ENCODE measurements at regions not wholly inside any gene's neighbourhood (a gene's known extent, or its start where the extent isn't known, plus 50 kb on each side); places are given as distances from the start of the nearest gene placed in this dataset.

DNA sequence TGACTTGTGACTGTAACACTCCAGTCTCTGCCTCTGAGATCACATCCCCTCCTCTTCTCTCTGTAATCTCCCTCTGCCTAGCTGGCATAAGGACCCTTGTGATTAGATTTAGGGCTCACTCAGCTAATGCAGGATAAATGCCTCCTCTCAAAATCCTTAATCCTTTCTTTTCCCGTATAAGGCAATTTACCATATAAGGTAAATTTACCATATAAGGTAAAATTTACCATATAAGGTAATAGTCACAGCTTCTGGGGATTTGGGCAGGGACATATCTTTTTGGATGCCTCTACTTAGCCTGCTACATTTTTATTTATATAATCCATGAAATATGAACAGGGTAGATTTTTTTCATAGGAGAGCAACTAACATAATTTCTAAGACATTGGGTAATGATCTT is 318.0 kb upstream of the PUM3 start:
- H3F3A ChIP-seq (replicated peaks; ENCODE audit: insufficient read depth) = no peaks in the 10 kb centered on the region
- H3K4me3 ChIP-seq (ENCODE audit: low read depth in 2 of 2, low read length in 1 of 2) = no peak overlapping the region
- no peak overlapping the region for H3K27ac ChIP-seq (ENCODE audit: low read depth in 2 of 2, low read length in 1 of 2)
- H2AFZ ChIP-seq (ENCODE audit: low read depth) = no peak overlapping the region
- H3K9me3 ChIP-seq = no peaks in the 10 kb centered on the region
- no peak overlapping the region for H3K9ac ChIP-seq
- no peaks in the 10 kb centered on the region for H3K36me3 ChIP-seq (replicated peaks in 1 of 2; ENCODE audit: control insufficient read depth in 1 of 2, insufficient read depth in 2 of 2, low read length in 1 of 2)
- H3K9me2 ChIP-seq = no peaks in the 10 kb centered on the region
- POLR2A ChIA-PET = no interaction called here
- no peak for DNase-seq
- CTCF ChIA-PET = no interaction called here
- TF ChIP-seq MXI1 (IDR thresholded peaks at IDR 0.05; ENCODE audit: low read depth, low read length) (no peak), SIN3A (IDR thresholded peaks at IDR 0.05; ENCODE audit: borderline replicate concordance, low read depth, low read length) (no peak), YY1 (IDR thresholded peaks at IDR 0.05; ENCODE audit: low read depth) (no peak), TEAD4 (IDR thresholded peaks at IDR 0.05; ENCODE audit: borderline replicate concordance, insufficient read depth) (no peak), RXRA (IDR thresholded peaks at IDR 0.05; ENCODE audit: borderline replicate concordance, low read depth) (no peak), JUND (IDR thresholded peaks at IDR 0.05) (no peak), ELF1 (IDR thresholded peaks at IDR 0.05) (no peak), NRF1 (IDR thresholded peaks at IDR 0.05; ENCODE audit: low read depth, low read length) (no peak), FOSL2 (IDR thresholded peaks at IDR 0.05; ENCODE audit: borderline replicate concordance, low read depth) (no peak), TAF1 (IDR thresholded peaks at IDR 0.05; ENCODE audit: borderline replicate concordance, low read depth, low read length) (no peak), RFX5 (IDR thresholded peaks at IDR 0.05; ENCODE audit: low read length) (no peak), SMC3 (IDR thresholded peaks at IDR 0.05; ENCODE audit: low read depth, low read length) (no peak)
- TF ChIP-seq, protein P1, sequence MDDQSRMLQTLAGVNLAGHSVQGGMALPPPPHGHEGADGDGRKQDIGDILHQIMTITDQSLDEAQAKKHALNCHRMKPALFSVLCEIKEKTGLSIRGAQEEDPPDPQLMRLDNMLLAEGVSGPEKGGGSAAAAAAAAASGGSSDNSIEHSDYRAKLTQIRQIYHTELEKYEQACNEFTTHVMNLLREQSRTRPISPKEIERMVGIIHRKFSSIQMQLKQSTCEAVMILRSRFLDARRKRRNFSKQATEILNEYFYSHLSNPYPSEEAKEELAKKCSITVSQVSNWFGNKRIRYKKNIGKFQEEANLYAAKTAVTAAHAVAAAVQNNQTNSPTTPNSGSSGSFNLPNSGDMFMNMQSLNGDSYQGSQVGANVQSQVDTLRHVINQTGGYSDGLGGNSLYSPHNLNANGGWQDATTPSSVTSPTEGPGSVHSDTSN (IDR thresholded peaks at IDR 0.05) = no peak
- no peaks in the 10 kb centered on the region; the same call in 1 of the 2 replicates for H3K27me3 ChIP-seq (ENCODE audit: insufficient read depth)
- H4K20me1 ChIP-seq (ENCODE audit: insufficient read depth) = no peaks in the 10 kb centered on the region
- no peak overlapping the region for H3K4me2 ChIP-seq
- H3K4me1 ChIP-seq (ENCODE audit: control insufficient read depth in 1 of 2, insufficient read depth in 2 of 2, low read depth in 1 of 2, low read length in 1 of 2) = no peaks in the 10 kb centered on the region
- 50% methylated on average over 1 of the region's 1 CpG for WGBS (ENCODE audit: low lambda C conversion rate)
- H3K79me2 ChIP-seq (ENCODE audit: insufficient read depth) = no peaks in the 10 kb centered on the region

DNA sequence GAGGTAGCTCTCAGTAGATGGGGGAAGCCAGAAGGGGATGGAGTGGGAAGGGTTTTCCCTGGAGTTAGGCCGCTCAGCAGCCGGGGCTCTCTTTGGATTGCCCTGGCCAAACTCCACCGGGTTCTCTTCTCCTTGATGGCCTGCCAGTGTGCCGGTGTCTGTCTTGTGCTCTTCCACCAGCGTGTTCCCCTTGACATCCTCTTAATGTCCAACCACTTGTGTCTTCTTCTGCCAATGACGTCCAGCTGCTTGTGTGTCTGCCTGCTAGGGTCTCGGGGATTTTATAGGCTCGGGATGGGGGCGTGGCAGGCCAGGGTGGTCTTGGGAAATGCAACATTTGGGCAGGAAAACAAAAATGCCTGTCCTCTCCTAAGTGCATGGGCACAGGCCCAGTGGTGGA is 313.1 kb upstream of the PUM3 start:
- no peak overlapping the region for H2AFZ ChIP-seq (ENCODE audit: low read depth)
- no peaks in the 10 kb centered on the region for H3F3A ChIP-seq (replicated peaks; ENCODE audit: insufficient read depth)
- no peak overlapping the region for H3K9ac ChIP-seq
- H4K20me1 ChIP-seq (ENCODE audit: insufficient read depth) = no peaks in the 10 kb centered on the region
- no peaks in the 10 kb centered on the region for H3K79me2 ChIP-seq (ENCODE audit: insufficient read depth)
- ChIA-PET POLR2A (no interaction called here), CTCF (no interaction called here)
- 37% methylated on average over 7 of the region's 9 CpGs for WGBS (ENCODE audit: low lambda C conversion rate)
- no peaks in the 10 kb centered on the region for H3K9me2 ChIP-seq
- no peak overlapping the region for H3K4me2 ChIP-seq
- no peaks in the 10 kb centered on the region for H3K36me3 ChIP-seq (replicated peaks in 1 of 2; ENCODE audit: control insufficient read depth in 1 of 2, insufficient read depth in 2 of 2, low read length in 1 of 2)
- H3K9me3 ChIP-seq = no peaks in the 10 kb centered on the region
- H3K27me3 ChIP-seq (ENCODE audit: insufficient read depth) = no peaks in the 10 kb centered on the region; the same call in 1 of the 2 replicates
- H3K27ac ChIP-seq (ENCODE audit: low read depth in 2 of 2, low read length in 1 of 2) = no peak overlapping the region
- DNase-seq = no peak
- no peaks in the 10 kb centered on the region for H3K4me1 ChIP-seq (ENCODE audit: control insufficient read depth in 1 of 2, insufficient read depth in 2 of 2, low read depth in 1 of 2, low read length in 1 of 2)
- H3K4me3 ChIP-seq (ENCODE audit: low read depth in 2 of 2, low read length in 1 of 2) = no peak overlapping the region
- TF ChIP-seq, protein P2, sequence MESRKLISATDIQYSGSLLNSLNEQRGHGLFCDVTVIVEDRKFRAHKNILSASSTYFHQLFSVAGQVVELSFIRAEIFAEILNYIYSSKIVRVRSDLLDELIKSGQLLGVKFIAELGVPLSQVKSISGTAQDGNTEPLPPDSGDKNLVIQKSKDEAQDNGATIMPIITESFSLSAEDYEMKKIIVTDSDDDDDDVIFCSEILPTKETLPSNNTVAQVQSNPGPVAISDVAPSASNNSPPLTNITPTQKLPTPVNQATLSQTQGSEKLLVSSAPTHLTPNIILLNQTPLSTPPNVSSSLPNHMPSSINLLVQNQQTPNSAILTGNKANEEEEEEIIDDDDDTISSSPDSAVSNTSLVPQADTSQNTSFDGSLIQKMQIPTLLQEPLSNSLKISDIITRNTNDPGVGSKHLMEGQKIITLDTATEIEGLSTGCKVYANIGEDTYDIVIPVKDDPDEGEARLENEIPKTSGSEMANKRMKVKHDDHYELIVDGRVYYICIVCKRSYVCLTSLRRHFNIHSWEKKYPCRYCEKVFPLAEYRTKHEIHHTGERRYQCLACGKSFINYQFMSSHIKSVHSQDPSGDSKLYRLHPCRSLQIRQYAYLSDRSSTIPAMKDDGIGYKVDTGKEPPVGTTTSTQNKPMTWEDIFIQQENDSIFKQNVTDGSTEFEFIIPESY (IDR thresholded peaks at IDR 0.05; ENCODE audit: borderline replicate concordance, low read depth) = no peak
- TF ChIP-seq JUND (IDR thresholded peaks at IDR 0.05) (no peak), TEAD4 (IDR thresholded peaks at IDR 0.05; ENCODE audit: borderline replicate concordance, insufficient read depth) (no peak), CHD2 (IDR thresholded peaks at IDR 0.05; ENCODE audit: low read length, partially characterized antibody) (no peak), RXRA (IDR thresholded peaks at IDR 0.05; ENCODE audit: borderline replicate concordance, low read depth) (no peak), YY1 (IDR thresholded peaks at IDR 0.05; ENCODE audit: low read depth) (no peak), TAF1 (IDR thresholded peaks at IDR 0.05; ENCODE audit: borderline replicate concordance, low read depth, low read length) (no peak), TCF12 (IDR thresholded peaks at IDR 0.05) (no peak), MEF2A (IDR thresholded peaks at IDR 0.05; ENCODE audit: borderline replicate concordance, low read depth) (no peak), NRF1 (IDR thresholded peaks at IDR 0.05; ENCODE audit: low read depth, low read length) (no peak), EZH2phosphoT487 (IDR thresholded peaks at IDR 0.05; ENCODE audit: borderline replicate concordance, low read depth) (no peak), EP300 (IDR thresholded peaks at IDR 0.05; ENCODE audit: borderline replicate concordance in 1 of 2, low read depth in 1 of 2, low read length in 1 of 2) (no peak)

Measured in SK-N-SH (cell line).